ENCODE measurements at regions not wholly inside any gene's neighbourhood (a gene's known extent, or its start where the extent isn't known, plus 50 kb on each side); places are given as distances from the start of the nearest gene placed in this dataset.

DNA sequence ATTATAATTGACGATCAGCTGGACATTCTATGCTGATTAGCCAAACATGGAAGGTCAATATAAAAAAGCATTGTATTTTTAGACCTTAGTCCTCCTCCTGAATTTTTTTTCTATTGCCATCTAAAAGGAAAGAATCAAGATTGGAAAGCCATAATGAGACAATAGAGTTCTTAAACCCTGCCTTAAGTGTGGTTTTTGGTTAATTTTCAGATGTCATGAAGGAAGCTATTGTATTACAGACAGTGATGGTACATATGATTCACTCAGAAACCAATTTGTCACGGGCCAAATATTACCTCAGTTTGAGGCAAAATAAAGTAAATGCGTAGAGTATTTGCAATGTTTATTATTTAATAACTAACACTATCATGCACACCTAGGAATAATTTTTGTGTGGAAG, 1164.0 kb upstream of the RAG2 start:
- in situ Hi-C loops (cut with MboI; ENCODE audit: low pct_unique_long_range_greater_than_20kb, low sequenced_read_pairs, unreplicated experiment): no loop called here
- TF ChIP-seq, protein P1, sequence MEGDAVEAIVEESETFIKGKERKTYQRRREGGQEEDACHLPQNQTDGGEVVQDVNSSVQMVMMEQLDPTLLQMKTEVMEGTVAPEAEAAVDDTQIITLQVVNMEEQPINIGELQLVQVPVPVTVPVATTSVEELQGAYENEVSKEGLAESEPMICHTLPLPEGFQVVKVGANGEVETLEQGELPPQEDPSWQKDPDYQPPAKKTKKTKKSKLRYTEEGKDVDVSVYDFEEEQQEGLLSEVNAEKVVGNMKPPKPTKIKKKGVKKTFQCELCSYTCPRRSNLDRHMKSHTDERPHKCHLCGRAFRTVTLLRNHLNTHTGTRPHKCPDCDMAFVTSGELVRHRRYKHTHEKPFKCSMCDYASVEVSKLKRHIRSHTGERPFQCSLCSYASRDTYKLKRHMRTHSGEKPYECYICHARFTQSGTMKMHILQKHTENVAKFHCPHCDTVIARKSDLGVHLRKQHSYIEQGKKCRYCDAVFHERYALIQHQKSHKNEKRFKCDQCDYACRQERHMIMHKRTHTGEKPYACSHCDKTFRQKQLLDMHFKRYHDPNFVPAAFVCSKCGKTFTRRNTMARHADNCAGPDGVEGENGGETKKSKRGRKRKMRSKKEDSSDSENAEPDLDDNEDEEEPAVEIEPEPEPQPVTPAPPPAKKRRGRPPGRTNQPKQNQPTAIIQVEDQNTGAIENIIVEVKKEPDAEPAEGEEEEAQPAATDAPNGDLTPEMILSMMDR (IDR thresholded peaks at IDR 0.05; ENCODE audit: extremely low read depth, insufficient read depth, missing control alignments): no peak

DNA sequence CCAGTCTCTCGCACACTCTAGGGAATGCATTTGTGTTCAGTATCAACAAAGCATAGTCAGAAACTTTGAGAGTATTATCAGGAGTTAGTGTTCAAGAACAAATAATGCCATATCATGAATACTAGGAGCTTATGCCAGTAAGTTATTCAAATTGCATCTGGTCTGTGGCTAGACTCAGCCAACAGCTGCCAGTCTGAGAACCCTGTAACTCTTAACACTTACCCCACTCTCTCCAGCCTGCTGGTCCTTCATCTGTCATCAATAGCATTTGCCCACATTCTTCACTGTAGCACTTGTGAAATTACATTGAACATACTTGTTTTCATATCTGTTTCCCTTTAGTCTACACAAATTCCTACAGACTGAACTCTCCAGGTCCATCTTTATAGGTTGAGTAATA, 1157.5 kb upstream of the RAG2 start:
- in situ Hi-C loops (cut with MboI; ENCODE audit: low pct_unique_long_range_greater_than_20kb, low sequenced_read_pairs, unreplicated experiment): no loop called here
- no peak for DNase-seq (ENCODE audit: low spot score)
- TF ChIP-seq, protein P1 (IDR thresholded peaks at IDR 0.05; ENCODE audit: extremely low read depth, insufficient read depth, missing control alignments): no peak

More for the DNA sequence above, 1164.0 kb upstream of the RAG2 start:
- no peak for DNase-seq (ENCODE audit: low spot score)

DNA sequence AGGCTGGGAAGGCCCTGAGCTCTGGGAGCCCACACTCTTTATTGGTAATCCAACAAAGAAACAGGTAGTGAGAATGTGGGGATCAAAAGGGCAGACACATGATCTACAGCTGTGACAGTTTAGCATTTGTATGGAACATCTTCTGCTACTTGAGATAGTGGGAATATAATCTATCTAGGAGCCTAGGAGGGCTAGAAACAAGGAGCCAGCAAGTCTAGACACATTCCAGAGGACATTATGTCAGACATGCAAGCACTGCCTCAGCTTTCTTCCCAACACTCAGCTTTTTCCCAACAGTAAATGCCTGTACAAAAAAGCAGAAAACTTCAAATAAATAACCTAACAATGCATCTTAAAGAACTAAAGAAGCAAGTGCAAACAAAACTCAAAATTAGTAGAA, 1150.6 kb upstream of the RAG2 start:
- no peak for DNase-seq (ENCODE audit: low spot score)
- in situ Hi-C loops (cut with MboI; ENCODE audit: low pct_unique_long_range_greater_than_20kb, low sequenced_read_pairs, unreplicated experiment): no loop called here

DNA sequence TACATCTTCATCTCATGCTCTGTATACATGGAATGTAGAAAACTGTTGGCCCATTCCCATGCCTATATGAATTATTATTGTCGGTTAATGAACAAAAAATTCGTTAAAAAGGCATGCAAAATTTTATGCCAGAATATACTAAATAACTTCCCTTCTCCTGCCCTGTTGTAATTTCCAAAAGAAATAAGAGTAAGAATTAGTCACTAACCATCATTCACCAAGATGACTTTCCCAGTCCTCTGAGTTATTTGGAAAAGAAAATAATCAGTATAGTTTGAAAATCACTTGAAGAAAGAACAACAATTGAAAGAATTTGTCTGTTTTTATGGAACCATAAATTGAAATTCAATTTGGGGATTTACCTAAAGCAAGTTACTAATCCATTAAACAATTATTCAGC, 1149.1 kb upstream of the RAG2 start:
- no peak for DNase-seq (ENCODE audit: low spot score)
- TF ChIP-seq, protein P1 (IDR thresholded peaks at IDR 0.05; ENCODE audit: extremely low read depth, insufficient read depth, missing control alignments): no peak
- in situ Hi-C loops (cut with MboI; ENCODE audit: low pct_unique_long_range_greater_than_20kb, low sequenced_read_pairs, unreplicated experiment): no loop called here

More for the DNA sequence above, 1150.6 kb upstream of the RAG2 start:
- TF ChIP-seq, protein P1 (IDR thresholded peaks at IDR 0.05; ENCODE audit: extremely low read depth, insufficient read depth, missing control alignments): no peak

DNA sequence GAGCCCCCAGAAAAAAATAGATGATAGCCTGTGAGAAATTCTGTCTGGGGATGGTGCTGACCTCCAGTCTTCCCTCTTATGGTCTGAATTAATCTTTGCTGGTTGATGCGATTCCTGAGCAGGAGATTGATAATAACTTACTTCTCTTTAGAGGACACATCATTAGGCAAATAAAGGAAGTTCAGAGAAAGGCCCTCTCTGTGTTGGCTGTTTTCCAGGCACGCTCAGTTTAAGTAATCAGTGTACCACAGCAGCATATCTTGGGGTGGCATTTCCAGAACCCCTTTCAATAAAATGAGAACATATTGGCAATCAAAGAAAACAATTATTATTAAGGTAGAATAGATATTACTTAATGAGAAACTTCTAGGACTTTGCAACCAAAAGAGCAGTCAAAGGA, 1129.3 kb upstream of the RAG2 start:
- DNase-seq (ENCODE audit: low spot score): no peak

DNA sequence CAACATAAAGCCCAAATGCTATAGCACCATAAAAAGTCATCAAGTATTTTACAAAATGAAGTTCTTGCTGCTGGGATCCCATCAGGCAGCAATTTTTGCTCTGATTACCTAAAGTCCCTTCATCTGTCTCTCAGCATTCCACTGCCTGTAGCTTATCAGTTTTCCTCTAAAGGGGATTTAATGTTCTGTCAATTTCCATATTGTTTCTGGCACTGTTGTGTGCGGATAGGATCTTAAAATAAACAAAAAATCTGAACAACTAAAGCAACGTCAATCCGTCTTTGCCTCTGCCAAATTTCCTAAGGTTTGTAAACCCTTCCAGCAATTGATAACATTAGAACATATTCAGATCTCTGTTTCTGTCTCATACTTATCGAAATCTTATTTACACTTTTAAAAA, 1126.3 kb upstream of the RAG2 start:
- in situ Hi-C loops (cut with MboI; ENCODE audit: low pct_unique_long_range_greater_than_20kb, low sequenced_read_pairs, unreplicated experiment): no loop called here
- no peak for DNase-seq (ENCODE audit: low spot score)
- TF ChIP-seq, protein P1 (IDR thresholded peaks at IDR 0.05; ENCODE audit: extremely low read depth, insufficient read depth, missing control alignments): no peak

More for the DNA sequence above, 1129.3 kb upstream of the RAG2 start:
- in situ Hi-C loops (cut with MboI; ENCODE audit: low pct_unique_long_range_greater_than_20kb, low sequenced_read_pairs, unreplicated experiment): no loop called here
- TF ChIP-seq, protein P1 (IDR thresholded peaks at IDR 0.05; ENCODE audit: extremely low read depth, insufficient read depth, missing control alignments): no peak

DNA sequence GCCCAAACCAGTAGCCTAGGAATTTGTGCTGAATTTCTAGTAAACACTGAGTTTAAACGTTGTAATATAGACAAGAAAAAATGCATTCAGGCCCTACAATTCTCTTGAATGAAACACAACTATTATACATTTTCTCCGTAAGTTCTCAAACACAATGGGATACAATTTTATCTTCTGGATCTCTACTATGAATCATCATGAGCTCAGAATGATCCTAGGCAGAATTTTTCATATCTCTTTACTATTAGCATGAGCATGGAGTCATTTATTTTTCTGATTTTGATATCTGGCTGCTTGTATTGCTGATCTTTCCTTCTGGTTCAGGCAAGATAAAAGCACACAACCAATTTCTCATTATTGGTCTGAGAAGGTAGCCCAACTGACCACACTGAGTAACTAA, 1123.4 kb upstream of the RAG2 start:
- TF ChIP-seq, protein P1 (IDR thresholded peaks at IDR 0.05; ENCODE audit: extremely low read depth, insufficient read depth, missing control alignments): no peak
- no peak for DNase-seq (ENCODE audit: low spot score)
- in situ Hi-C loops (cut with MboI; ENCODE audit: low pct_unique_long_range_greater_than_20kb, low sequenced_read_pairs, unreplicated experiment): no loop called here
